HG02571 (cell line): ENCODE measurements at regions not wholly inside any gene's neighbourhood (a gene's known extent, or its start where the extent isn't known, plus 50 kb on each side); places are given as distances from the start of the nearest gene placed in this dataset.
A peak's percentile ranks its signal among the peaks of the same experiment; 100 is the strongest.
"Not testable (repeated sequence)": the region's sequence is repeated elsewhere in the genome, so short reads cannot be mapped to it uniquely, and the experiment has no call there.

Experiments
- ATAC-seq: cut with Tn5 transposase; IDR thresholded peaks from one replicate; pipeline ENCODE4 v1.9.1; 2021; ENCODE audit warnings: mild to moderate bottlenecking, moderate library complexity; ENCODE audit not compliant: unreplicated experiment

- ATAC-seq = no peak
Observed at GRCh38 chr2:190005513-190005912, 57.0 kb downstream of the MSTN start.

GRCh38 chr2:189999661-190000060 is 62.9 kb downstream of the MSTN start:
- ATAC-seq = no peak

- ATAC-seq = not testable (repeated sequence)
Observed at GRCh38 chr2:189998665-189999064, 63.9 kb downstream of the MSTN start.

GRCh38 chr2:189997016-189997415 is 65.5 kb downstream of the MSTN start:
- ATAC-seq = no peak

GRCh38 chr2:189995679-189996078 is 66.8 kb downstream of the MSTN start:
- ATAC-seq = no peak

- ATAC-seq = no peak
Observed at GRCh38 chr2:189982780-189983394, 79.6 kb downstream of the MSTN start.

- no peak for ATAC-seq
Observed at GRCh38 chr2:189982087-189982486, 80.4 kb downstream of the MSTN start.

GRCh38 chr2:189976488-189976887 is 86.0 kb downstream of the MSTN start:
- not testable (repeated sequence) for ATAC-seq

- no peak for ATAC-seq
Observed at GRCh38 chr2:189960346-189960745, 102.2 kb downstream of the MSTN start.

GRCh38 chr2:189959450-189959849 is 103.1 kb downstream of the MSTN start:
- no peak for ATAC-seq

GRCh38 chr2:189954989-189955388 is 107.5 kb downstream of the MSTN start:
- ATAC-seq = peak; percentile 43

GRCh38 chr2:189952536-189953109 is 109.9 kb downstream of the MSTN start:
- ATAC-seq = peak; percentile 86

GRCh38 chr2:189951791-189952535 is 110.6 kb downstream of the MSTN start:
- ATAC-seq = no peak

GRCh38 chr2:189943009-189943408 is 119.5 kb downstream of the MSTN start:
- ATAC-seq = no peak

GRCh38 chr2:189940913-189941312 is 121.6 kb downstream of the MSTN start:
- ATAC-seq = no peak

- ATAC-seq = no peak
Observed at GRCh38 chr2:189937691-189938090, 124.8 kb downstream of the MSTN start.

- no peak for ATAC-seq
Observed at GRCh38 chr2:189933911-189934399, 128.6 kb downstream of the MSTN start.

GRCh38 chr2:189933041-189933440 is 129.5 kb downstream of the MSTN start:
- peak; percentile 98 for ATAC-seq

GRCh38 chr2:189927823-189928222 is 134.7 kb downstream of the MSTN start:
- no peak for ATAC-seq
